AG08395 (cell line): ENCODE measurements at regions not wholly inside any gene's neighbourhood (a gene's known extent, or its start where the extent isn't known, plus 50 kb on each side); places are given as distances from the start of the nearest gene placed in this dataset.

ENCODE experiments used
- DNase-seq: peaks from one replicate; pipeline ENCODE4 v3.0.0; 2012; ENCODE audit warnings: mixed read lengths, low spot score

DNA sequence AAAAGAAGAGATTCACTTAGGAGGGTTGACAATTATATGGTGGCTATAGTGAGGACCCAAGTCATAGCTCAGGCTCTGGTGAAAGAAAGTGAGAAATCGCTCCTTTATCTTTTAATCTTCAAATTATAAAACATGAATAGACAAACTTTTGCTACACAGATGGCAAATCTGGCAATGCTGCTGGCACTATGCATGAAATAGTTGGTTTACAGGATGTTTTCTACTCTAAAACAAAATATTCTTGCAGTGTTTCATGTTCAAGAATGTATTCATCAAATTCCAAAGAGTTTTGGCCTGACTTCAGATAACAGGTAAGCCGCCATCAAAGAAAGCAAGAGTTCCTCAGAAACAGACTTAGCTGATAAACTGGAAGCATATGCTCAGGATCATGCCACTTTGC, 801.2 kb downstream of the C4orf33 start:
- DNase-seq, result no peak

DNA sequence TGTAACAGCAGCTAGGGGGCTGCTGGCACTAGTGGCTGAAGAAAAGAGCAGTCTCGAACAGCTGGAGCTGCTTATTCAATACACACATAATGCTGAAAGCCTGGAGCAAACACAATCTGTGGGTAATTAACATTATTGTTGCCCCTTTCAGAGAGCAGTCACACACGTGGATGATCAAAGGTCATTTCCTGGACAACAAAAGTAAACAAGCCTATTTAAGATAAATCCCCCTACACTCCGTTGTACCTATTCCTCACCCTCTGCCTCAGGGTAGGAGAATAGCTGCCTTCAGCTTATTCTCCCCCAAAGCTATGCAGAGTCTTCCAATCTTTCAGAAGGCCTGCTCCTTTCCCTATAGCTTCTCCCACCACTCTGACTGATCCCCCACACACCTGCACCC, 803.9 kb downstream of the C4orf33 start:
- no peak for DNase-seq

DNA sequence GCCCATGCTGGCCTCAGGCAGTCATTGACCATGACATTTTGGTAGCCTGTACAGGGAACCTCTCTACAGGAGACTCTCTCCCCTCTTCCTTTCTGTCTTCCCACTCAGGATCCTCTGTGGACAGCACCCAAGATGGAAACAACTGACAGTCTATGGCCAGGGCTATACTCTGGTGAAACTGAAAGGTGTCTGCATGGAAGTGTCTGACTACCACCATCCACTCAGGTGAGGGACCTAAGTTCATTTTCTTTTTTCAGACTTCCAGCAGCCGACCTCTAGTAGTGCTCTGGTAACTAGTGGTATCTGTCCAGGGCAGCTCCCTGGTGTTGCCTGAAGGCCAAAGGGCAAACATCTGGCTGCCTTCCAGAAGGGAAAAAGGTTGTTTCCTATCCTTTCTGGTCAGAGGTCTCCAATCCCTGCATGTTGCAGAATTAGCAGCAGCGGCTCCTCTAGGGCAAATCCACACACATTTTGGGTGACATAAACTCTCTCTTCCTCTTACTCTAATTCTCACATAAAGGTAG, 804.5 kb downstream of the C4orf33 start:
- DNase-seq, result no peak

DNA sequence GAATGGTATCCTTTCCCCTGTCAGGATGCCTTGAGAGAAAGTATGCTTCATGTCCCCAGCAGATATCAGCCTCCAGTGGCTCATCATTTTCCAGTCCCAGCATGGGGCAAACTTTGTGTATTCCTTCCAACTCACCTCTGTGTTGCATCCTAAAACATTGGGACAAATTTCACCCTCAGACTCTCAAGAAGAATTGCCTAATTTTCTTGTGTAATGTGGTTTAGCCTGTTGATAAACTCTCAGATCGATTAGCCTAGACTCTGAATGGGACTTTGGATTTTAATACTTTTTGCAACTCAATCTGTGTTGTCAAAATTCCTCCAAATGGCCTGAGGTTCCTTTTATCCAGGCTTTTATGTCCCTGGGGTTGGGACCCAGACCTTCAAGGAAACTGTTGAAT, 805.3 kb downstream of the C4orf33 start:
- DNase-seq, result no peak

DNA sequence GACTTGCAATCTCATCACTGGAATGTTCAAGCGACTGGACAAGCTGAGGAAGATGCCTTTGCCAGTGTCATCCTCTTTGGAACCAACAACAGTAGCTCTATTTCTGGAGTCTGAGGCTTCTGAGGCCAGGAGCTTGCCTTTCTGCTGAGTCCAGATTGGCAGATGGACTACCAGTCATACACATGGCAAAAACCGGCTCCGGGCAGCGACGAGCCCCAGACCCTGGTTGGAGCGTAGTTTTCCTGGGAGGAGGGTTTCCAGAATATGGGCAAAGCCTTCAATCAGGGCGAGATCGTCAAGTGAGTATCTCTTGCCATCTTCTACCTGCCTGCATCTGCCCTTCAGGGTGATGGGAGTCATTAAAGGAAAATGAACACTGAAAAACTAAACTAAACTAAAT, 807.9 kb downstream of the C4orf33 start:
- no peak for DNase-seq

DNA sequence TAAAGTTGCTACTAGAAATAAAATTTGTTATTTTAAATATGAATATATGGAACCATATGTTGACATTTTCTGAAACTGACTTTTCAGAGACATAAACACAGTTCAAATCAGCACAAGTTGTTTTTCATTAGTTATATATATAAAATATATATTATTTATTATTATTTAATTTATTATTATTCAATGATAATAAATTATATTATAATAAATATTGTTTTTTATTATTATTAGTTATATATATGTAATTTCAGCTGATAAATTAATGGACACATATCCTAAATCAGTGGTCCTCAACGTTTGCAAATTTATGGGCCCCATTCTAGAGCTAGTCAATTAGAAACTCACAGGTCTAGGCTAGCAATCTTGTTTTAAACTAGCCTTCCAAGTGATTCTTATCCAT, 809.3 kb downstream of the C4orf33 start:
- DNase-seq, result no peak

DNA sequence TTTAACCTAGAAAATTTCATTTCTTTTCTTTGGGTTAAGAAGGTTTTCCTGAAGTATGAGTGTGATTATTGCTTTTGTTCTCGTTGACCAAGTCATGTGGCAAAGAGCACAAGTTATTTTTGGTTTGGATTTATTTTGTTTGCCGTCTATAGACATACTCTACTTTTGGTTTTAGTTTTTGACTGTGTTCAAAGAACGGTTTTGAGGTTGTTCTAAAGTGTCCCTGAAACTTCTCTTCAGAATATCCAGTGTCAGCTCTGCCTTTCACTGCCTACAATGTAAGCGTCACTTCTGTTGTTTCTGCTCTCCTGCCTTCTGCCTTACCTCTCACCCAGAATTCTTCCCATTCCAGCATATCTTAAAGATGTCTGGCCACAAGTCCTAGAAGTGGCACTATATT, 812.2 kb downstream of the C4orf33 start:
- no peak for DNase-seq

DNA sequence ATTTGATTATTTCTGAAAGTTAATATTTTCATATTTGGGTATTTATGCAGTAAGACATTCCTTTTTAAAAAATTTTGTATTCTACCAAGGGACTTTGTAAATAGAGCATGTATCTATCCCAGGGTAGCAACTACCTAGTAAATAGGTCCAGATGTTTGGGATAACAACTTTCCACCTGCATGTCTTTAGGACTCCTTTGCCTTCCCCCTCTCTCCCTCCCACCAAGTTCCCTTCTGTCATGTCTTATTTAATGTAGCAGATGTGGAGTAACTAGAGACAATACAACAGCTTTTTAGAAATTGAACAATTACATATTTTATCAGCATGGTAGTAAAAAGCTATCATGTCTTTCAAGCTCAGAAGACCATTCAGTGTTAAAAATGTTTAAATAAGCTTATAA, 821.0 kb downstream of the C4orf33 start:
- DNase-seq, result no peak

DNA sequence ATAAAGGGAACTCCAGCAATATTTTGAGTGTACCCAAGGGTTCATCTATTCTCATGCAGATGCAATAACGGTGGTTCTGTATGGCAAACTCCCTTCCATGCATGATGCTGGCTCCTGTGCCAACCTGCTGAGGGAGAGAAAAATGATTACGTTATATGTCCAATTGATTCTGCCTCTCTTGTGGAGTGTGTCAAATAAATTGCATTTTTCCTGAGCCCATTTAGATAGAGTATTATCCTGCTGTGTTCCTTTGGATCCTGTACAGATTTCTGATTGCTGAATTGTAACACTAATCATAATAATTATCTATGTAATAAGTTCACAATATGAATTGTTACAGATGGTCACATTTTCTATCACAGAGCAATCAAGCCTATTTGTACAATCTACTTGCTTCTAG, 821.7 kb downstream of the C4orf33 start:
- DNase-seq, result no peak

DNA sequence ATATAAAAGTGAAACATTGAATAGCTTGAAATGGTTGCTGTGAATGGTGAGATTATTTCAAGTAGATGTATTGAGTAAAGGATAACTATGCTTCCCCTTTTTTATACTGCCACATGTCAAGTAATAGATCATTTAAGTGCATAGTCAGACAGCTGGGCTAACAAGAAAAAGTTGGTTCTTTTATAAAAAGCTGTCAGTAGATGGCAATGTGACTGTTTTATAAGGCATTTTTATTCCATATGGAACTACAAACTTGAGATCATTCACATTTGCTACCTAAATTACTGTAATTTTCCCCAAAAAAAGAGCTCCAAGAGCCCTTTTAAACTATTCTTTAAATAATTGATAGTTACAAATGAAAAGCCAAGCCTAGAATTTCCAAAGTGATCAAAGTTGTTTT, 831.0 kb downstream of the C4orf33 start:
- DNase-seq, result no peak

DNA sequence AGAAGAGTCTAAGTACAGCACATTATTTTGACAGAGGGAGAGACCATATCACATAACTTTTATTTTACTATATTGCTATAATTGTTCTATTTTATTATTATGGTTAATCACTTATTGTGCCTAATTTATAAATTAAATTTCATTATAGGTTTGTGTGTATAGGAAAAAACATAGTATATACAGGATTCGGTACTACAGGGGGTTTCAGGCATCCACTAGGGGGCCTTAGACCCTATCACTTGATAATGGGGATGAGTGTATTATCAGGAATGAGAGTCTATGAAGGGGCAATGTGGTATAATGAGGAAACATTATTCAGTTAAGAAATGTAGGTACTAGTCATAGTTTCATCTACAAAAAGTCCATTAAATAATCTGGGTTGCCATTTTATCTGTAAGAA, 833.1 kb downstream of the C4orf33 start:
- no peak for DNase-seq

DNA sequence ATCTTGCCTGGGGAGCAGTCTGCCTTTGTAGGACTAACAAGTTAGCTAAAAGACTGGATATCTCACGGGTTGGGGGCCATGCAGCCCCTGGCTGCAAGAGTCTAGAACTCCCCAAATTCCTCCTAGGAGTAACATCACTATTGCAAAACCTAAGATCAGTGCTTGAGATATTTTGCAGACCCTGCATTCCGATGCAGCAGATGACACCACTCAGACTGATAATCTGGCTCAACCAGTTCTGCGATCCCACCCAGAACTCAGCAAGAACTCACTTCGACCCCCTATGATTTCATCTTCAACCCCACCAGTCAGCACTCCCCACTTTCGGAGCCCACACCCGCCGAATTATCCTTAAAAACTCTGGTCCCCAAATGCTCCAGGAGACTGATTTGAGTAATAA, 834.0 kb downstream of the C4orf33 start:
- no peak for DNase-seq

DNA sequence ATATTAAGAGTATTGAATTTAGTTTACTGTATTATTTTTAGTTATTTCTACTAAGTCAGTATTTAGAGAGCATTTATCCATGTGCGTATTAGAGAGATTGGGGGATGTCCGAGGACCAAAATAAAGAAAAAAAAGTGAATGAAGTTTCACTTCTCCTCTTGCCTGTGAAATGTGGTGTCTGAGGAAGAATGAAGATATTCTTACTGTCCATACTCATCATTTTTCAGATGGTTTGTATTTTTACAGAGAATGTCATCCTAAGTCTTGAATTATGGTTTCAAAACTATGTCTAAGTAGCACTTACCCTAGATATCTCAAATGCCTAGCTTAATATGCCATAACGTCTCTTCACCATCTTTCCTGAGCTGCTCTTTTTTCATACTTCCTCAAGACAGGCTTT, 854.3 kb downstream of the C4orf33 start:
- DNase-seq, result no peak

DNA sequence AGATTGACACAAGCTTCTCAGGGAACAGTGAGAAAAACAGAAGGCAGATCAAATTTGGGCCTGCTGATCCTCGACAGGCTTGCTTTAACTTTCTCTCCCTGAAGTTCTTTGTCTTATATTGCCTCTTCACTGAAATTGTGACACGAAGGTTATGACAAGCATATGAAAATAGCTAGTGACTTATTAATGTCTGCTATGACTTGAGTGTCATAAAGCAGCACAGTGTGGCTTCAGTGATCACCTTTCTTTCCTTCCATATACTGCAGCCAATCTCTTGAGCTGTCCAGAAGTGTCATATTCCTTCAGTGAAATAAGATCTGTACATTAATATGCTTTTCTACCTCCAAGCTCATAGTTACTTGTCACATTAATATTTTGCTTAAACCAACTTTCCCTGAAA, 870.2 kb downstream of the C4orf33 start:
- DNase-seq, result no peak

DNA sequence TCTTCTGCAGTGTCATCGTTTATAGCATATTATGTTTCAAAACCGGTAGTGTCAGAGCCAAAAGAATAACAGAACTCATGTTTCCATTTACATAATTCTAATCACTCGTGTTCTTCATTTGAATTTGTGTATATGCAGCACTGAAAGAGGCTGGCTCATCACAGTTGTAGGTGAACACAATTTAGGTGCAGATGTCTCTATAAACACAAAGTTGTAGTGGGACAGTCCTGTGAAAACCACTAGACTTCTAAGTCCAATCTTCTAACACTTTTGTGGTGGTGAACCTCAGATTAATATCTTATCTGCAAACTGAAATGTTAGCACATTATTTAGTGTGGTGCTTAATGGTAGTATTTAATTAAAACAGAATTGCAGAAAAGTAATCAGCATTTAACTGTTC, 872.4 kb downstream of the C4orf33 start:
- no peak for DNase-seq

DNA sequence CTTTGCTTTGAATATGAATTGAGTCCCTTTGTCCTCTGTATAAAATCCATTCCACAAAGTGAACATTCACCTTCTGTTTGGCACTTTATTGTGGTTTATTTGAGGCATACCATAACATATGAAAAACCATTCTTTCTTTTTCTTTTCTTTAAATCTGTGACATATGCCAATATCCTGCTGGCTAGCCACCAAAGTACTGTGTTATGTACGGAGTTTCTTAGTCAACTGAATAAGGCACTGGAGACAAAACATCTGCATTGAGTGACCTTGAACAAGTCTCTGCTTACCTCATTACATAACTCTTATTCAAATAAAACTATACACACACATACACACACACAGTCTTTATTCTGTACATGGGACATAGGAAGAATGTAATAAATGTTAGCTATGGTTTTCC, 872.8 kb downstream of the C4orf33 start:
- no peak for DNase-seq

DNA sequence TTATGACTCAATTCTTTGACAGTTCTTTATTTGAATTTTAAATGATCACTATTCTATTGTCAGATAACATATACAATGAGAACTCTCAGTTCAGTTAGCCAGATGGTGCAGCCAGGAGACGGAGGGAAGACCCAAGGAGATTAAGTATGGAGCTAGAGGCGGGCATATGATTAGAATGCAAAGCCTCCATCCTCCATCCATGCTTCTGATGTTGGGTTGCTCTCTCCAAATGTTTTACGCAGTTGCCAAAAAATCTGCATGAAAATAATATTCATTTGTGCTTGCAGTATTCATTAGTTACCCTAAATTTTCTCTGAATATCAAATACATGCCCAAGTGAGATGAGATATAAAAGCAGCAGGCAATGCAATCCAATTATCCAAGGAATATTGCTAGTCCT, 874.8 kb downstream of the C4orf33 start:
- DNase-seq, result no peak

DNA sequence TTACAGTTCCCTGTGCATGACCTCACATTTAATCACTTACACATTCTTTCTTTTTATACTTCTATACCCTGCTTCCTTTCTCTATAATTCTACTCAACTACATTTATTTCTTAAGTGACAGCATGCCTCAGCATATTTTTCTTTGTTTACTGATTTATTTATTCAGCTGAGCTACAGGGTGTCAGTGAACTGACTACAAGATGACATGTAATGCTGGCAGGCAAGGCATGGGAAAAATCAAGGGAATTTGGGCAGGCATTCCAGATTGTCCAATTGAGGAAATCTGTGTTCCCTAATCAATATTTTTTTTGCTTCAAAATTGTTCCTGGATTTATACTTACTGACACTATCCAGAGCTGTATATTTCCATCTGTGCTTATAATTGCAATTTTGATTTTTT, 875.5 kb downstream of the C4orf33 start:
- no peak for DNase-seq

DNA sequence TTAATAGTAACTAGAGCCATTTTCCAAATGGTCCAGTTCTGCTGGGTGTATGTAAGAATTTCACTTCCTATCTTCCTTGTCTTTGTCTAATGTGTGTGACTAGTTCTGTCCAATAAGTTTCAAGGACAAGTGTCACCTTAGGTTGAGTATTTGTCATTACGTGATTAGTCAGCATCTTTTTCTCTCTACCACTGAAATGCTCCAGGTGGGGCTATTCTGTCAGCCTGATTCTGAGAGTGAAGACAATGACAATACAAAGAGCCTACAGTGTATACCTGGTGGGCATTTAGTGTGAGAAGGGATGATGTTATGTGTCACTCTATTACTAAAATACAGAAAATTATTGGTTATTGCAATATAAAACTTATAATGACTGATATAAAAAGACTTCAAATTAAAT, 876.3 kb downstream of the C4orf33 start:
- DNase-seq, result no peak

DNA sequence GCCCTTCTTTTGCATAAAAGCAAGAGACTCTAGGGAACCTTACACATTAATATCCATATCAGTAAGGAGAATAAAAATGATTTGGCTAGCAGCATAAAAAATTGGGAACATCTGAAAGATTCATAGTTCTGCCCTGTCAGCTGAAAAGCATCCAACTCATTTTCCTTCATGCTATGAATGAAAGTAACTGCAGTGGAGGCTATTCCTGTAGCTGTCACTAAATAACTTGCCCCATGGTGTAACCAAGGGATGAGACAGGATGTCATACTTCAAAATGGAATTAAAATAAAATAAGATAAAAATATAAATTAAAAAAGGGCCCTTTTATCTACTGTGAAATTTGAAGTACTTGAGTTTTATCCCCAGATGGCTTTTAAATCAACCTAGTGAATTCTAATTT, 878.8 kb downstream of the C4orf33 start:
- no peak for DNase-seq

DNA sequence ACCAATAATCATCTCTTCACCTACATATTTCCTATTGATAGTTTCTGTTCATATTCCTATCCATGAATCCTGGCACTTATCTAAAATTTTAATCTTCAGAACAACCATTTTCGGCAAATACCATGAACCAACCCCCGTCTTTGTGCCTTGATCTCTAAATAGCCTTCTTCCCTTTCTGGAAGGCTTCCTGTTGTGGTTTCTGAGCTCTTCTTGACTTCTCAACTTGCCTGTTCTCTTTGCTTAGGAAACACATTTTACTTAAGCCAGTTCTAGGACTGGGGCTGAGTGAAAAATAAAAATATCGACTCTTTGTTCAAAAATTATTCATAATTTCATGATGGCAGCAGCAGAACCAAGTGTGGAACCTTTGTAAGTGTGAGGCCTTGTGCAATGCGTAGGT, 882.4 kb downstream of the C4orf33 start:
- DNase-seq, result no peak

DNA sequence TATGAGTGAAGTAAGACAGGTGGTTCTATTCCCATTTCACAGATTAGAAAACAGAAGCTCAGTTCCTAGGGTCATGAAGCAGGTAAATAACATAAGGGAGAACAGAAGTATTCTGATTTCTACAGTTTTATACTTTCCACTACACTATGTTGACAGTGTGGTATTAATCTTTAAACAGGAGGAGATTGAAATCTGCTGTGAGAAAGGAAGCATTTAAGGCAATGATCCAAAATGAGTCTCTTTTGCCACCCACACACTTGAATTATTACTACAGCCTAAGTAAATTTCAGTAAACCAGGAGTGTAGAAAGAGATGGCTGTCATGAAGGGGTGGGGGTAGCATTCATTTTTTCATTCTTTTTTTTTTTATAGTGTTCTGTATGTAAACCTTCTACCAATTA, 893.0 kb downstream of the C4orf33 start:
- DNase-seq, result no peak

DNA sequence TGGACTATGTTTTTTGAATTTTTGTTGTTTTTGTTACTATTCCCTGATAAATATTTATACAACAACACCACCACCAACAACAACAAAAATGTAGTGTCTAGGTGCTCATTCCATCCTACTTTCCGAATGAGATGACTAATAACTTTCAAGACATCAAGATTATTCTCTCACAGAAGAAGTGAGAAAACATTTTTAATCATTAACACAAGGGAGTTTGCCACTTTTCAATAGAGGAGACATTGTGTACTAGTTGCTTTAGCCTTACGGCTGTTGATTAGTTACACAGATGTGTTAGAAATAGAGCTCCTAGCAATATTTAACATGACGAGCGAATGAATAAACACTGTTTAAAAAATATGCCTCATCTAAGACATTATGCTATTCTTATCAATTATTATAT, 898.8 kb downstream of the C4orf33 start:
- DNase-seq, result no peak

DNA sequence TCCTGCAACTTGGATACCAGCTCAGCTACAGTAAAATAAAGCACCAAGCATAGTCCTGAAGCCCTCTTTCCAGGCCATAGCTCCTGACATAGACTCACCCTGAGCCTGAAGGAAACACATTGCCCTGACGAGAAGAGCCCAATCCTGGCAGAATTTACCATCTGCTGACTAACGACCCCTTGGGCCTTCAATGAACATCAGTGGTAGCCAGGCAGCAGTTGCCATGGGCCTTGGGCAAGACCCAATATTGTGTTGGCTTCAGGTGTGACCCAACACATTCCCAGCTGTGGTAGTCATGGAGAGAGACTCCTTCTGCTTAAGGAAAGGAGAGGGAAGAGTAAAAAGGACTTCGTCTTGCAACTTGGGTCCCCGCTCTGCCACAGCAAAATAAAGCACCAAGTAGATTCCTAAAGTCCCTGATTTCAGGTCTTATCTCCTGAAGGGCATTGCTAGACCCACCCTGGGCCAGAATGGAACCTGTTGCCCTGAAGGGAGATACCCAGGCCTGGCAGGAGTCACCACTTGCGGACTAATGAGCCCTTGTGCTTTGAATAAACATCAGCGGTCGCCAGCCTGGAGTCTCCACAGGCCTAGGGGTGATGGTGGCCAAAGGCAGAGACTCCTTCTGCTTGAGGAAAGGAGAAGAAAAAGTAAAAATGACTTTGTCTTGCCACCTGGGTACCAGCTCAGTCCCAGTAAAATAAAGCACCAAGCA, 902.6 kb downstream of the C4orf33 start:
- no peak for DNase-seq

DNA sequence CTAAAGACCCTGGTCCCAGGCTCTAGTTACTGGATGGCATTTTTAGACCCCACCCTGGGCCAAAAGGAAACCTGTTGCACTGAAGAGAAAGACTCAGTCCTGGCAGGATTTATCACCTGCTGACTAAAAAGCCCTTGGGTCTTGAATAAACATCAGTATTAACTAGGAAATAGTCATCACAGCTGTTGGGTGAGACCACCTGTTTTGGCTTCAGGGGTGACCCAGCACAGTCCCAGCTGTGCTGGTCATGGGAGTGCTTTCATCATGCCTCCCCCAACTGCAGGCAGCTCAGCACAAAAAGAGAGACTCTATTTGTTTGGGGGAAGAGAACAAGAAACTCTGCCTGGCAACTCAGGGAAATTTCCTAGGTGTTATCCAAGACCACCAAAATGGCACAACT, 903.2 kb downstream of the C4orf33 start:
- no peak for DNase-seq
